ENCODE measurements at regions not wholly inside any gene's neighbourhood (a gene's known extent, or its start where the extent isn't known, plus 50 kb on each side); places are given as distances from the start of the nearest gene placed in this dataset.
"Not testable (repeated sequence)": the region's sequence is repeated elsewhere in the genome, so short reads cannot be mapped to it uniquely, and the experiment has no call there.

GRCh38 chr7:29684787-29685650, 121.3 kb upstream of the WIPF3 start:
- H3K27ac ChIP-seq, result peak overlapping the region; percentile 93
- no peaks in the 10 kb centered on the region for H3K4me1 ChIP-seq
- TF ChIP-seq, protein P1, sequence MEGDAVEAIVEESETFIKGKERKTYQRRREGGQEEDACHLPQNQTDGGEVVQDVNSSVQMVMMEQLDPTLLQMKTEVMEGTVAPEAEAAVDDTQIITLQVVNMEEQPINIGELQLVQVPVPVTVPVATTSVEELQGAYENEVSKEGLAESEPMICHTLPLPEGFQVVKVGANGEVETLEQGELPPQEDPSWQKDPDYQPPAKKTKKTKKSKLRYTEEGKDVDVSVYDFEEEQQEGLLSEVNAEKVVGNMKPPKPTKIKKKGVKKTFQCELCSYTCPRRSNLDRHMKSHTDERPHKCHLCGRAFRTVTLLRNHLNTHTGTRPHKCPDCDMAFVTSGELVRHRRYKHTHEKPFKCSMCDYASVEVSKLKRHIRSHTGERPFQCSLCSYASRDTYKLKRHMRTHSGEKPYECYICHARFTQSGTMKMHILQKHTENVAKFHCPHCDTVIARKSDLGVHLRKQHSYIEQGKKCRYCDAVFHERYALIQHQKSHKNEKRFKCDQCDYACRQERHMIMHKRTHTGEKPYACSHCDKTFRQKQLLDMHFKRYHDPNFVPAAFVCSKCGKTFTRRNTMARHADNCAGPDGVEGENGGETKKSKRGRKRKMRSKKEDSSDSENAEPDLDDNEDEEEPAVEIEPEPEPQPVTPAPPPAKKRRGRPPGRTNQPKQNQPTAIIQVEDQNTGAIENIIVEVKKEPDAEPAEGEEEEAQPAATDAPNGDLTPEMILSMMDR (IDR thresholded peaks at IDR 0.05), result peak in 1 of 2 donors; percentile 29
- H3K36me3 ChIP-seq, result no peaks in the 10 kb centered on the region
- no peaks in the 10 kb centered on the region for H3K9me3 ChIP-seq
- peak overlapping the region; percentile 65 to 81 for H3K4me3 ChIP-seq
- DNase-seq (ENCODE audit: low spot score), result peak; percentile 73
- no peaks in the 10 kb centered on the region for H3K27me3 ChIP-seq

- not testable (repeated sequence) for H3K27me3 ChIP-seq; H3K4me1 ChIP-seq; DNase-seq (ENCODE audit: low spot score); H3K9me3 ChIP-seq; H3K36me3 ChIP-seq
- peak overlapping the region; percentile 65 to 81 for H3K4me3 ChIP-seq
- H3K27ac ChIP-seq, result peak overlapping the region; percentile 93
These were observed 120.5 kb upstream of the WIPF3 start for GRCh38 chr7:29685651-29686271.

DNA sequence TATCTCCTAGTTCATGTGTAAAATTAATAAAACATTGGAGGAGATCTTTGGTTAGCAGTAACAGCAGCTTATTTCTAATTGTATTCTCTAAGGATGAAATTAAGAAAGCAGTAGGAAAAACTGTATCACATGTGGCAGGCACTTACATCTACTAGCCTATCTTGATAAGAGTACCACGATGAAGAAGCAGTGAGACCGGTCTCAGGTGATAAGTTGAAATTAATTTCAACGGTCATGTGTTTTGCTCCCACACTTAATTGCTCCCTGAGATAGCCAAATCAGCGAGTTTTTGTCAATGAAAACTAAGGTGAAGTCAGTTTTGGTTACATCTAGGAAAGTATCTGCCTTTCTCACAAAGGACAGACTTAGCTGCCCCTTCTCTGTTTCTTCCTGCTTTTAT, 115.8 kb upstream of the WIPF3 start:
- not testable (repeated sequence) for H3K4me3 ChIP-seq; H3K36me3 ChIP-seq; H3K4me1 ChIP-seq; H3K9me3 ChIP-seq; H3K27ac ChIP-seq; H3K27me3 ChIP-seq; DNase-seq (ENCODE audit: low spot score)

DNA sequence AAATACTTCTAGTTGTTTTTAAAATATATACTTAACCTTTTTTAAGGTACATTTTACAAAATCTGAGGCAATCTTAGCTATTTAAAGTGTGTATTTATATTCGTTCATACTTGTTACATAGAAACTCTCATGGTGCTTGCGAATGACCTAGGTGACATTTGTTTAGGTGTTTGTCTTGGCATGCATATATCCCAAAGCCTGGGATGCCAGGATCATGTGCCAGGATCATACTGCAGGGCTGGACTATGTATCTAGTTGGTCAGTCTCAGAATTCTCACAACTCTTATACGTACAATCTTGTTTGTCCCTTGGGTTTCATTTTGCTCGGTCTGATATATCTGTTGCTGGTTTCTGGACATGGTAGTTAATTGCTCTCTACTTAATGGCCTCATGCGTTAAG, 109.9 kb upstream of the WIPF3 start:
- H3K27ac ChIP-seq; H3K27me3 ChIP-seq; DNase-seq (ENCODE audit: low spot score); H3K4me3 ChIP-seq; H3K9me3 ChIP-seq; H3K4me1 ChIP-seq; H3K36me3 ChIP-seq: not testable (repeated sequence)

- H3K27ac ChIP-seq; H3K36me3 ChIP-seq; DNase-seq (ENCODE audit: low spot score); H3K4me1 ChIP-seq; H3K4me3 ChIP-seq; H3K9me3 ChIP-seq; H3K27me3 ChIP-seq: not testable (repeated sequence)
These were observed 106.6 kb upstream of the WIPF3 start for GRCh38 chr7:29699723-29700122.

GRCh38 chr7:29701540-29701939, 104.8 kb upstream of the WIPF3 start:
- H3K27me3 ChIP-seq; DNase-seq (ENCODE audit: low spot score); H3K4me1 ChIP-seq; H3K9me3 ChIP-seq; H3K4me3 ChIP-seq; H3K36me3 ChIP-seq; H3K27ac ChIP-seq: not testable (repeated sequence)

GRCh38 chr7:29703830-29704229, 102.5 kb upstream of the WIPF3 start:
- not testable (repeated sequence) for DNase-seq (ENCODE audit: low spot score); H3K4me3 ChIP-seq; H3K9me3 ChIP-seq; H3K4me1 ChIP-seq; H3K27me3 ChIP-seq; H3K27ac ChIP-seq; H3K36me3 ChIP-seq

DNA sequence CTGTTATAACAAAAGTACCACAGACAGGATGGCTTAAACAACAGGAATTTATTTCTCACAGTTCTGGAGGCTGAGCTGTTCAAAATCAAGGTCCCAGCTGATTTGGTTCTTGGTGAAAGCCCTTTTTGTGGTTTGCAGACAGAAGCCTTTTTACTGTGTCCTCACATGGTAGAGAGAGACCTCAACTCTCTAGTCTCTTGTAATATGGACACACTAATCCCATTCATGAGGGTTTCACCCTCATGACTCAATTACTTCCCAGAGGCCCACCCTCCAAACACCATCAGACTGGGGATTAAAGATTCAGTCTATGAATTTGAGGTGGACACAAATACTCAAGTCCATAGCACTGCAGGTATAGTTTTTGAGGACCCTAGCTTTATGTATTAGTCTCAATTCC, 97.3 kb upstream of the WIPF3 start:
- not testable (repeated sequence) for H3K27me3 ChIP-seq; H3K36me3 ChIP-seq; H3K9me3 ChIP-seq; H3K27ac ChIP-seq; H3K4me3 ChIP-seq; DNase-seq (ENCODE audit: low spot score); H3K4me1 ChIP-seq

GRCh38 chr7:29723127-29723526, 83.2 kb upstream of the WIPF3 start:
- H3K4me1 ChIP-seq; H3K27me3 ChIP-seq; H3K27ac ChIP-seq; DNase-seq (ENCODE audit: low spot score); H3K36me3 ChIP-seq; H3K4me3 ChIP-seq; H3K9me3 ChIP-seq: not testable (repeated sequence)

DNA sequence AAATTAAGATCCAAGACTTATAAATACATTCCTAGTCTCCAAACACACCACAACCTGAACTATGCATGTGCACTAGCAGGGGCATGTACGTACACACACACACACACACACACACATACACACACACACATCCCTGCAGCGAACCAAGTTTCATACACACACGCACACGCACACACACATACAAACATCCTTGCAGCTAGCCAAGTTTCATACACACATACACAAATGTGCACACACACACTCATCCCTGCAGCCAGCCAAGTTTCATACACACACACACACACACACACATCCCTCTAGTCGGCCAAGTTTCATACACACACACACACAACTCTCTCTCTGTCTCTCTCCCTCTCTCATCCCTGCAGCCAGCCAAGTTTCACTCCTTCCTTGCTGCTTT, 82.7 kb upstream of the WIPF3 start:
- no peaks in the 10 kb centered on the region for H3K9me3 ChIP-seq
- no peaks in the 10 kb centered on the region for H3K27me3 ChIP-seq
- no peak for DNase-seq (ENCODE audit: low spot score)
- no peak overlapping the region for H3K4me3 ChIP-seq
- no peaks in the 10 kb centered on the region for H3K36me3 ChIP-seq
- no peak overlapping the region for H3K27ac ChIP-seq
- H3K4me1 ChIP-seq, result no peaks in the 10 kb centered on the region
- TF ChIP-seq, protein P1 (IDR thresholded peaks at IDR 0.05), result no peak

- not testable (repeated sequence) for H3K9me3 ChIP-seq; H3K27ac ChIP-seq; H3K36me3 ChIP-seq; H3K4me3 ChIP-seq; DNase-seq (ENCODE audit: low spot score); H3K4me1 ChIP-seq; H3K27me3 ChIP-seq
These were observed 76.7 kb upstream of the WIPF3 start for GRCh38 chr7:29729534-29730165.
